HG03571 (cell line): ENCODE measurements at regions not wholly inside any gene's neighbourhood (a gene's known extent, or its start where the extent isn't known, plus 50 kb on each side); places are given as distances from the start of the nearest gene placed in this dataset.

Experiments used
- ATAC-seq: cut with Tn5 transposase; IDR thresholded peaks from one replicate; pipeline ENCODE4 v1.9.1; 2021; ENCODE audit not compliant: unreplicated experiment

DNA sequence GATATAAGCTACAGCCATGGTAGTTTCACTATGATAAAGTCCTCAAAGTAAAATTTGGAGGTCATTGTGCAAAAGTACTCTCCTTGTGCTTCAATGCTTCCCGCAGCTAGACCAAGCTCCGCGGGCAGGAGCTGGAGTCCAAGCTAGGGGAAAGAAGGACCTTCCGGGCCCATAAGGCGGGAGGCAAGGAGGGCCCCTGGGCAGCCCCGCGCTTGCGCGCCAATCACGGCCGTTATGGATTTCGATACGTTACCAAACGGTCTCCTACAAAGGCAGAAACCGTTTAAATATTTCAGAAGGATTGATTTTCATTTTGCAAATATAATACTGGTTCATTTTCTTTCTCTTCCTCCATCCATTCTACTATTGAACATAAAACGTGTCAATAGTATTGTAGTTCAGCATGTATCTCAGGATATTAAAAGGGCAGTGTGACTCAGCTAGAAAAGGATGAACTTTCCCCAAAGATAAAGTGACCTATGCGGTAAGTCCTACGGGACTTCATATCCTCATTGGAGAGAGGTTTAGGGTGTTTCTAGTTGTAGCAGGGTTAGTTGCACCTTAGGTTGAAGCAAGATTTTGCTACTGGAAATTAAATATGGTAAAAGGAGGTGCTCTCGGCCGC is 128.0 kb downstream of the KIF20B start:
- ATAC-seq: no peak

GRCh38 chr10:89829887-89830269 is 128.5 kb downstream of the KIF20B start:
- no peak for ATAC-seq

- no peak for ATAC-seq
Observed at GRCh38 chr10:89830624-89831023, 129.2 kb downstream of the KIF20B start.

DNA sequence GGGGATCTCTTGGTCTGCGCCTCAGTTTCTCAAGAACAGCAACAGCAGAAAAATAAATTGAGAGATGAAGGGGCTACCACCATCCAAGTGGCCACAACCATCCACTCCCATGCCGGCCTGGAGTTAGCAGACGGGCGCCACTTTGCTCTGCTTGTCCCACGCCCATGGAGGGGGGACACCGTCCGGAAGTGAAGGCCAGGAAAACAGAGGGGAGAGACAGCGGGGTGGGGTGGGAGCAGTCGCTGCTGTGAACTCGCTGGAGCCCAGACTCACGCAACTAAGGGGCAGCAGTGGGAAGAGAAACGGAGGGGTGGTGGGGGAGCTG is 135.4 kb downstream of the KIF20B start:
- no peak for ATAC-seq

- ATAC-seq: peak; percentile 58
Observed at GRCh38 chr10:89837165-89838043, 136.0 kb downstream of the KIF20B start.

- no peak for ATAC-seq
Observed at GRCh38 chr10:89838044-89838615, 136.7 kb downstream of the KIF20B start.

DNA sequence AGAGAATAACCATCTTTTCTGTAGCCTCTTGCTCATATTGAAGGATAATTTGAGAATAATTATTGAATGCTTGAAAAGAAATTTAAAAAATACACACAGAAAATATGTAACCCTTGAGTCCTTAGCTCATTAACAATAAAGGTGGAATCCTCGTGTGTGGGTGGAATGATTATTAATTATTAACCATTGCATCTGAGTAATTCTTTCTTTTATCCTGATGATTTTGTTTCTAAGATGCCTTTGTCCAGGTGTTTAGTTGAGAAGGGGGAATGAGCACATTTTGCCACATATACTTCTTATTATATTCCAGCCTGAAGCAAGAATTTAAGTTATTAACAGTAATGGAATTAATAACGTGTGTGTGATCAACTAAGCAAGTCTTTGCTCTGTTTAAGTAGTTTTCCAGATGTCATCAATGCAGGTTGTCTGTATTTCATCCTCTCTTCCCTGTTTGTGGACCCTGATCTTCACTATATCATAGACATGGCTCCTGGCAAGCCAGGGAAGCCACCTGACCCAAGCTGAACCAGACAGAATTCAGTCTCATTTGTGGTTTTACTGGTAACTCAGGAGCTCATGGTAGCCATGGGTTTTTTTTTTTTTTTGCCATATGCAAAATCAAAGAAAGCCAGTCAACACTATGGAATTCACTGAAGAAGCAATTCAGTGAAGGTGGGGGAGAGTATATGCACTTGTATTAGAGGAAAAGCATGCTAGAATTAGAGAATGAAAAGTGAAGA is 144.3 kb downstream of the KIF20B start:
- no peak for ATAC-seq

DNA sequence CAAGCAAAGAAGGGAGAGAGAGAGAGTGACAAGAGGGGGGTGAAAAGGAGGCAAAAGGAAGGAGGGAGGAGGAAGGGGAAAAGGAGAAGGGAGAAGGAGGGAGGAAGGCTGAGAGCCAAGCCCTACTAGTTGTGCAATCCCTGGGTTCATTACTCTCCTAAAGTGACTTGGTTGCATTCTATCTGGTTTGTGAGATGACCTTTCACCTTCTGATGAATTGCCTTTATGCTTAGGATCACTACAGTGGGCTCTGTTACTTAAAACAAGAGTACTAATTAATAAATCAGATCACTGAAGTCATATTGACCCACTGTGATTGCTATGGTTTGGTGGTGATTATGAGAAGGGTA is 144.9 kb downstream of the KIF20B start:
- ATAC-seq: no peak

DNA sequence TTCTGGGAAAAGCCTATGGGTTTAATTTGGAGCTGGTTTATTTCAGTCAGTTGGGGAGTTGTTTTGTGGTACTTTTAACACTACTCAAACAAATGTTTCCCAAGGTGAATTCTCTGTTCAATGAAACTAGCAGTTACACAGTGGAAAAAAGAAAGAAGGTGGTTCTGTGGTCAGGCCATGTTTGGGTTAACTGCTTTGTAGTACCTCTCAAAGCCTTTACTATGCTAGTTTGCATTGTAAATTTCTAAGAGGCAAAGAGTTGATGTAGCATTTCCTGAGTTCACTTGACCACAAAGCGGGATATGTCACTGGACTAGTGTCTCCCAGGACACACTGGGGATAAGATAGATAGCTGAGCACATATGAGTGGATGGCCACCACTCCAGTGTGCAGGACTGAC is 145.4 kb downstream of the KIF20B start:
- no peak for ATAC-seq

GRCh38 chr10:89852872-89853271 is 151.5 kb downstream of the KIF20B start:
- ATAC-seq: no peak

DNA sequence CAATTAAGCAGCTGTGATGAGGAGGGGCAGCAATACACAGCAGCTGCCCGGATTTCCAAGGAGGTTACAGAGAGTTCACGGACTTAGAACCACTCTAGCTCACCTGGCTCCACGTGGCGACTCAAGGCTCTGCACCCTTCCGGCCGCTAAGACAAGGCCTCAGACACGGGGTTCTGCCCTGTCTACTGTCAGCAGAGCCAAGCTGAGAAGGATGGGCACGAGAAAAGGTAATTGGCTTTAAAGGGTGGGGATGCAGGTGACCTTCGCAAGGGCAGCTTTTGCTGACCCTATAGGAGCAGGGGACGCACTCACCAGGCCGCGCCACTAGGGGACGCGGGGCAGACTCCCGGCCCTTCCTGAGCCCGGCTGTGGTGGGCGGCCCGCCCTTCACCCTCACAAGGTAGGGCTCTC is 152.4 kb downstream of the KIF20B start:
- no peak for ATAC-seq

- no peak for ATAC-seq
Observed at GRCh38 chr10:89857431-89858042, 156.1 kb downstream of the KIF20B start.

DNA sequence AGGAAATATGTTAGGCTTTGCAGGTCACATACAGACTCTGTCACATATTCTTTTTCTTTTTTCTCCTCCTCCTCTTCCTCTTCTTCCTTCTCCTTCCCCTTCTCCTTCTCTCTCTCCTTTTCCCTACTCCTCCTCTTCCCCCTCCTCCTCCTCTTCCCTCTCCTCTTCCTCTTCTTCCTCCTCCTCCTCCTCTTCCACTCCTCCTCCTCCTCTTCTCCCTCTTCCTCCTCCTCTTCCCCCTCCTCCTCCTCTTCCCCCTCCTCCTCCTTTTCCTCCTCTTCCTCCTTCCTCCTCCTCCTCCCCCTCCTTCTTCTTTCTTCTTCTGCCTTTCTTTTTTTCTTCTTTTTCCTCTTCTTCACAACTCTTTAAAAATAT is 159.8 kb downstream of the KIF20B start:
- ATAC-seq: no peak

- no peak for ATAC-seq
Observed at GRCh38 chr10:89861584-89862301, 160.4 kb downstream of the KIF20B start.

DNA sequence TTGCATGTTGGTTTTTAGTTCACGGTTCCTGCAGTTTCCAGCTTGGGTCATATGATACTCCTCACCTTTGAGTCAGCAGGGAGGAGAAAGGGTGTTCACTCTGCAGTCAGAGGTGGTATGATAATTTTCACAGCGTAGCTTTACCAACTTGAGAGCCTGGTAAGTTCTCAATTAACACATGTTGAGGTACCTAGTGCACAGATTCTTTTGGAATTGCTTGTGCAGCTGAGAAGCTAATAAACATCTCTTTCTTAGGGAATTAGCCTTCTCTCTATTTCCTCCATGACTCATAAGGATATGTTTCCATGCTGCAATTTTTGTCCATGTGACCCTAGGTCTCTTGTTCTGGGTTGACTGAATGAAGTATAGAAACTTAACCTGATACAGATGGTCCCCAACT is 166.6 kb downstream of the KIF20B start:
- no peak for ATAC-seq

DNA sequence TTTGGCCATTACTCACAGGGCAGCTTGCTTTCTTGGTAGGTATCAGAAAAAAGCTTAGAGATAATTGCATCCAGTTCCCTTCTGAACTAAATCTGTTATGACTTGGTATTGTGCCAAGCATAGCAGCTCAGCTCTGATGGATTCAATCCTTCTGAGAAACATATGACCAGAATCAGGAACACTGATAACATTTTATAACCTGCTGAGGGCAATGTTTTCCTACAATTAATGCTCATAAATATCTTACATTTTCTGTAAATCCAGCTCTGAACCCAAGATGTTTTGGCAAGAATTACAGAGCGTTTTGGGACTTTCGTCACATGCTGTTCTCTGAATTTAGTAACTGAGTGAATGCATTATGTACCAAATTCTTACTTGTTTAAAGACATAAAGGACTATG is 167.8 kb downstream of the KIF20B start:
- no peak for ATAC-seq

DNA sequence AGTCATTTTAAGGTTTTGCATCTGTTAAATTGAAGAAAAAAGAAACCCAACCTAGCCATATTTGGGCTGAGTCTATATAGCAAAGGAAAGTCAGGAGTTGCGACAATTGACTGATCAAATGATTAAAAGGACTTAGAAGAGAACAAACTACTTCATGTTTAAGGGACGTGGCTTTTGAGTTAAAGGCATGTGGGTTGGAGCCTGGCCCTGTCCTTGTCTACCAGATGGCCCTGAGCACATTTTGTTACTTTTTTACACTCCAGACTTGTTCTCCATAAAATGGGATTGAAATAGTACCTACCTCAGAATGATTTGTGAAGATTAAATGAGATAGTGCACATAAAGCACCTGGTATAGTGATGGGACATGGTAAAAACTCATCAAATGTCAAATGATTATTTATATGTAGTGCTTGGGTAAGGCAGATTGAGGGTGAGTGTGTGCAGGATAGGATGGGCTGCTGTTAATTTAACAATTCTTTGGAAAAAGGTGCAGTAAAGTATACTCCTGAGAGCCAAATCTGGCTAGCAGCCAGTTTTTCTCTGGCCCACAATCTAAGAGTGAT is 168.3 kb downstream of the KIF20B start:
- no peak for ATAC-seq

DNA sequence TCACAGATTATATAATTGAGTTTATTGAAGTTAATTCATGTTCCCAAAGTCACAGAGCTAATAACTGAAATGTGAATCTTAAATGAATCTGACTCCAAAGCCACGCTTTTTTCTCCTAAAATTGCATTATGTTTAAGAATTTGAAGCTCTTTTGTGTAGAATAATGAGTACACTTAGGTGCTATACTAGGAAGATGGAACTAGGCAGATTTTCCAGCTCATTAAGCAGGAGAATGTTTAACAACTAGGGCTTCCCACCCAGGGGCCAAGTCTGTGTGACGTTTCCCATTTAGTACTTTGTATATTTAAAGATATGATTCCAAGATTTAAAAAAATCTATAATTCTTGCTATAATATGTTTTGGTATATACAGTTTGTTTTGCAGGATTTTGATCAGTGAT is 169.5 kb downstream of the KIF20B start:
- no peak for ATAC-seq

GRCh38 chr10:89873055-89873454 is 171.7 kb downstream of the KIF20B start:
- ATAC-seq: peak; percentile 80

DNA sequence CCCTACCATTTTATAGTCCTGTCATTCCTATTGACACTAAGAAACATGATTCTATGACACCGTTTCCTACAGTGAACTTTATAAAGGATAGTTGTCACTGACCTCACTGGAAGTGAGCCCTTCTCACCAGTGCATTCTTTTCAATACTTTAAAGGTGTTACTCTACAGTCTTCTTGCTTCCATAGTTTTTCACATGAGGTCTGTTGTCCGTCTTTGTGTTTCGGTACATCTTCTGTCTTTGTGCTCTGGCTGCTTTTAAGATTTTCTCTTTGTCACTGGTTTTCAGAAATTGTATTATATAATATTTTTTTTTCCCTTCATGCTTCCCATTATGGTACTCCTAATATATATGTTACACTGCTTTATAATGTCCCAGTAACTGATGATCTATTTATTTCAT is 174.2 kb downstream of the KIF20B start:
- ATAC-seq: no peak
